Astrocyte of the cerebellum (primary cell): ENCODE measurements at regions not wholly inside any gene's neighbourhood (a gene's known extent, or its start where the extent isn't known, plus 50 kb on each side); places are given as distances from the start of the nearest gene placed in this dataset.

Experiments used
- DNase-seq: peaks from one replicate; pipeline ENCODE4 v3.0.0-alpha.2; 2011; ENCODE audit warnings: low read depth
- H3K4me3 ChIP-seq: 2 replicates; pipeline ENCODE4 v1.5.1; 2011; ENCODE audit warnings: mild to moderate bottlenecking, low read depth, low read length, moderate library complexity
- CTCF ChIP-seq: IDR thresholded peaks from 2 replicates; pipeline ENCODE4 v1.5.1; 2012; ENCODE audit warnings: low read length, low read depth, moderate library complexity, mild to moderate bottlenecking; ENCODE audit errors: missing control alignments
- in situ Hi-C: cut with HindIII; loops from 2 replicates; pipeline ENCODE4 v1.10.0; 2017; ENCODE audit warnings: low sequenced_read_pairs

- DNase-seq = no peak
- TF ChIP-seq CTCF = no peak
- H3K4me3 ChIP-seq = no peak overlapping the region
- in situ Hi-C loops = no loop called here
Measured at GRCh38 chr2:147641651-147642050, 203.2 kb upstream of the ACVR2A start.

GRCh38 chr2:147639891-147640290 is 204.9 kb upstream of the ACVR2A start:
- DNase-seq = no peak
- no peak overlapping the region for H3K4me3 ChIP-seq
- TF ChIP-seq CTCF = no peak
- in situ Hi-C loops = no loop called here

- DNase-seq = no peak
- no peak for TF ChIP-seq CTCF
- no peak overlapping the region for H3K4me3 ChIP-seq
- in situ Hi-C loops = no loop called here
Measured at GRCh38 chr2:147639386-147639785, 205.4 kb upstream of the ACVR2A start.

GRCh38 chr2:147636886-147637285 is 207.9 kb upstream of the ACVR2A start:
- no peak for TF ChIP-seq CTCF
- DNase-seq = no peak
- no peak overlapping the region for H3K4me3 ChIP-seq
- in situ Hi-C loops = no loop called here

- H3K4me3 ChIP-seq = no peak overlapping the region
- in situ Hi-C loops = no loop called here
- peak; percentile 79 for DNase-seq
- no peak for TF ChIP-seq CTCF
Measured at GRCh38 chr2:147636238-147636882, 208.5 kb upstream of the ACVR2A start.

- no peak overlapping the region for H3K4me3 ChIP-seq
- DNase-seq = no peak
- in situ Hi-C loops = no loop called here
- no peak for TF ChIP-seq CTCF
Measured at GRCh38 chr2:147634826-147635225, 210.0 kb upstream of the ACVR2A start.
